GM12878 (cell line): ENCODE measurements at regions not wholly inside any gene's neighbourhood (a gene's known extent, or its start where the extent isn't known, plus 50 kb on each side); places are given as distances from the start of the nearest gene placed in this dataset.

Experiments
- CTCF ChIP-seq, 3 experiments: IDR thresholded peaks in 2 of 3; conservative IDR thresholded peaks in 1 of 3; 2 replicates each; pipeline ENCODE4 v1.5.1; 2011; ENCODE audit warnings: low read depth in 3 of 3, low read length in 3 of 3, mild to moderate bottlenecking in 3 of 3, control low read depth in 2 of 3, moderate library complexity in 2 of 3, inconsistent platforms in 1 of 3, mixed read lengths in 1 of 3; ENCODE audit not compliant: control insufficient read depth in 2 of 3, insufficient read depth in 1 of 3; ENCODE audit errors: extremely low read depth in 1 of 3
- EP300 ChIP-seq, 2 experiments: fragments of 150-350 bp in 1 of 2; IDR thresholded peaks; 2 replicates each; pipeline ENCODE4 v1.6.1; 2011 to 2012; ENCODE audit warnings: low read depth in 2 of 2, low read length in 2 of 2, borderline replicate concordance in 1 of 2, improper control_type of control experiment in 1 of 2, inconsistent platforms in 1 of 2; ENCODE audit not compliant: control insufficient read depth in 1 of 2
- GABPA ChIP-seq: IDR thresholded peaks from 2 replicates; pipeline ENCODE4 v1.6.1; 2014; ENCODE audit warnings: antibody characterized with exemption, low read depth, mild to moderate bottlenecking, inconsistent platforms
- IKZF1 ChIP-seq: fragments of 450-650 bp; conservative IDR thresholded peaks from 2 replicates; pipeline ENCODE4 v1.6.1; 2017; ENCODE audit warnings: antibody characterized with exemption, mild to moderate bottlenecking
- POLR2A ChIP-seq: IDR thresholded peaks from 2 replicates; pipeline ENCODE4 v1.6.1; 2011; ENCODE audit warnings: low read depth, mild to moderate bottlenecking, low read length
- SP1 ChIP-seq: IDR thresholded peaks from one replicate; pipeline ENCODE4 v1.6.1; 2011; ENCODE audit warnings: low read depth, low read length

DNA sequence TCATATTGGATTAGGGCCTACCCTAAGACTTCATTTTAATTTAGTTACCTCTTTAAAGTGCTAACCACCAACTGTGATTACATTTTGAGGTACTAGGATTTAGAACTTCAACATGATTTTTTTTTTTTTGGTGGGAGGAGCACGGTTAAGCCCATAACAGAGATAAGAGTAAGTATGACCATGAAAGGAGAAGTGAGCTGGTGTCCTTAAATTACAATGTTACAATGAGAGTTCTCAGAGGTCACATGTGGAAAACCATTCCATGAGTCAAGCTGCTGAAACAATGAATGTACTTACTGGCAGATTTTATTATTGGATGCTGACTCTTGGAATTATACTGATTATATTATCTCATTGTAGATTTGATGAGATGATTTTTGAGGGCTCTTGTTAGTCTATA is 779.3 kb upstream of the CITED2 start:
- TF ChIP-seq CTCF (IDR thresholded peaks at IDR 0.05 in 2 of 3, conservative IDR thresholded peaks at IDR 0.05 in 1 of 3; ENCODE audit: control insufficient read depth in 2 of 3, extremely low read depth in 1 of 3, insufficient read depth in 1 of 3, low read depth in 3 of 3, low read length in 3 of 3): no peak
- no peak for TF ChIP-seq GABPA
- TF ChIP-seq EP300 (IDR thresholded peaks at IDR 0.05; ENCODE audit: borderline replicate concordance in 1 of 2, control insufficient read depth in 1 of 2, low read depth in 2 of 2, low read length in 2 of 2): no peak
- no peak for TF ChIP-seq POLR2A
- no peak for TF ChIP-seq SP1
- TF ChIP-seq IKZF1: no peak
